GM21381 (cell line): ENCODE measurements at regions not wholly inside any gene's neighbourhood (a gene's known extent, or its start where the extent isn't known, plus 50 kb on each side); places are given as distances from the start of the nearest gene placed in this dataset.
"Not testable (repeated sequence)": the region's sequence is repeated elsewhere in the genome, so short reads cannot be mapped to it uniquely, and the experiment has no call there.

Source experiments
- ATAC-seq: cut with Tn5 transposase; IDR thresholded peaks from one replicate; pipeline ENCODE4 v1.9.1; 2021; ENCODE audit warnings: mild to moderate bottlenecking, moderate library complexity; ENCODE audit not compliant: unreplicated experiment

DNA sequence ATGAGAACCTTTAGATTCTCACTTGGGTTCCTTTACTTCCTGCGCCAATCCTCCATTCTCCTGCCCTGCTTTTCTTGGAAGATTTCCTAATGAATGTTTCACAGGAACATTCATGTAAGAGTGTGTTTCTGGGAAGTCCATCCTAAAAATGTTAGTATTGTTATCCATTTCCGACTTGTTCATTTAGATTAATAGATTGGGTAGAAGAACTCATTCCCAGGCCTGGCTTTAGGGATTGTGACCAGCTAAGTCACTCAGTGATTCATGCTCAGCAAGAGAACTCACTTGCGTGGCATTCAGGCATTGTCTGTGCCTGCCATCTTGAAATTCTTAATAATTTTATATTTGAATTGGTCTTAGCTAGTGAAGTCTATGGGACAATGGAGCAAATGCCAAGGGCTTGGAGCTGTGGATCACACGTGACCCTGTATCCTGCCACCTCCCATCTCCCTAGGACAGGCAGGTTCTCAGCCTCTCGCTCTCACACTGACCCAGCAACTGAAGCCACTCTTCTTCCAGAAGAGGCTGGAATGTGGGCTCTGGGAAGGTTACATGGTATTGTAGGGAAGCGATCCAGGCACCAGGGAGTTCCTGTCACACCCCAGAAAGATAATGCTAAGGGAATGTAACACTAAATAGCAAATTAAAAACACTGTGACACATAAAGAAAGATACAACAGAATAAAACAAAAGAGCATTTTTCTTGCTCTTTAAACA lies 562.1 kb downstream of the TMA16 start:
- ATAC-seq, result no peak

- no peak for ATAC-seq
These were observed 564.4 kb downstream of the TMA16 start for GRCh38 chr4:164058776-164059445.

DNA sequence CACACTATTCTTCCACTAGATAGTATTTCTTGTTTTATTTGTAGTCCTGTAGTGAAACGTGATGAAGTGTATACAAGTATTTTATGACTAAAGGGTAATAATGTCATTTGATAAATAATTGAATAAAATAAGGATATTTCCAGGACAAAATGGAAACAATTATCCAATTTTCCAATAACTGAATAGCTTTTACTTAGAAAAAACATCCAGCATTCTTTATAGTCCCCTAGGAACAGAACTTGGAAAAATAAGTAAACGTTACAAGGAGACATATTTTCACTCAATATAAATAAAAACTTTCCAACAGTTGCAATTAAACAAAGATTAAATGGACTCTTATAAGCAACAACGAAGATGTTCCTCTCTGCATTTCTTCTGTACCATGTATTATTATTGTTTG lies 566.0 kb downstream of the TMA16 start:
- ATAC-seq, result no peak

GRCh38 chr4:164068392-164068791 lies 573.9 kb downstream of the TMA16 start:
- ATAC-seq, result no peak

GRCh38 chr4:164070625-164071024 lies 576.1 kb downstream of the TMA16 start:
- ATAC-seq, result no peak

DNA sequence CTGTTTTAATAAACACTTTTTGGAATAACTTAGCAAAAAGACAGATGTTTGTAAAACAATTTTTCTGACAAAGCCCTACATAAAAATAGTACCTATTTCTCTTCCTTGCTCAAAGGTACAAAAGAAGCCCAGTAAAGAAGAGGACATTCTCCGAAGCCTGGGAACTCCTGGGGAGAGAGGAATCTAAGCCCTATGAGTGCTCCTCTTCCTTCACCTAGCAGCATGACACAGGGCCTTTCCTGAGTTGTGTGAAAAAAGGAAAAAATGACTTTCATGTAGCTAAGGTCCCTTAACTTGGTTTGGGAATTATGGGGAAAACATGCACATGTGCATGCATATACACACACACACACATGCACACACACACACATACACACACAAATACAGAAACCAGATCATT lies 586.9 kb downstream of the TMA16 start:
- ATAC-seq, result no peak

- ATAC-seq, result no peak
These were observed 587.3 kb downstream of the TMA16 start for GRCh38 chr4:164081801-164082200.

GRCh38 chr4:164087733-164088132 lies 593.2 kb downstream of the TMA16 start:
- ATAC-seq, result no peak

DNA sequence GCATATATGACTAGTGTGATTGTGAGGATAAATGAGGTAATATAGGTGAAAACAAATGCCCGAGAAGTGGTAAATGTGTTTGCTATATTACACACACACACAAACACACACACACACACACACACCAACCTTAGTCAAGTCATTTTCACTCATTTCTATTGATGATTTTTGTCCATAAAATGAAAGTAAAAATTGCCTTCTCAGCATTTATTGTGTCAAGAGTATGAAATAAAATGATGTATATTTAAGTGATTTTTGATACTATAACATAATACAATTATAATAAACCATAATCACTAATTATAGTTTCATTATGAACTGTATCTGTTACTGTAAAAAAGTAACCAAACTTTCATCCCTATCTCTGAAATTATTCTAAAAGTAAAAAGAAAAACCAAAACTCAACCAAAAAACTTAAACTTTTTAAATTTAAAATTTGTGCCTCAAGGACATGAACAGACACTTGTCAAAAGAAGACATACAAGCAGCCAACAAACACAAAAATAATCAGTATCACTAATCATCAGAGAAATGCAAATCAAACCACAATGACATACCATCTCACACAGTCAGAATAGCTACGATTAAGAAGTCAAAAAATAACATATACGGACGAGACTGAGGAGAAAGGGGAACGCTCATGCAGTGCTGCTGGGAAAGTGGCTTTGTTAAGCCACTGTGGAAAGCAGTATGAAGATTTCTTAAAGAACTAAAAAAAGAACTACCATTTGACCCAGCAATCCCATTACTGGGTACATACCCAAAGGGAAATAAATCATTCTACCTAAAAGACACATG lies 601.0 kb downstream of the TMA16 start:
- no peak for ATAC-seq

GRCh38 chr4:164096766-164097518 lies 602.5 kb downstream of the TMA16 start:
- no peak for ATAC-seq

DNA sequence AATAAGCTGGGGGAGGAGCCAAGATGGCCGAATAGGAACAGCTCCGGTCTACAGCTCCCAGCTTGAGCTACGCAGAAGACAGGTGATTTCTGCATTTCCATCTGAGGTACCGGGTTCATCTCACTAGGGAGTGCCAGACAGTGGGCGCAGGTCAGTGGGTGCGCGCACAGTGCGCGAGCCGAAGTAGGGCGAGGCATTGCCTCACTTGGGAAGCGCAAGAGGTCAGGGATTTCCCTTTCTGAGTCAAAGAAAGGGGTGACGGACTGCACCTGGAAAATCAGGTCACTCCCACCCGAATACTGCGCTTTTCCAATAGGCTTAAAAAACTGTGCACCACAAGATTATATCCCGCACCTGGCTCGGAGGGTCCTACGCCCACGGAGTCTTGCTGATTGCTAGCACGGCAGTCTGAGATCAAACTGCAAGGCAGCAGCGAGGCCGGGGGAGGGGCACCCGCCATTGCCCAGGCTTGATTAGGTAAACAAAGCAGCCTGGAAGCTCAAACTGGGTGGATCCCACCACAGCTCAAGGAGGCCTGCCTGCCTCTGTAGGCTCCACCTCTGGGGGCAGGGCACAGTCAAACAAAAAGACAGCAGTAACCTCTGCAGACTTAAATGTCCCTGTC lies 606.4 kb downstream of the TMA16 start:
- ATAC-seq, result not testable (repeated sequence)

DNA sequence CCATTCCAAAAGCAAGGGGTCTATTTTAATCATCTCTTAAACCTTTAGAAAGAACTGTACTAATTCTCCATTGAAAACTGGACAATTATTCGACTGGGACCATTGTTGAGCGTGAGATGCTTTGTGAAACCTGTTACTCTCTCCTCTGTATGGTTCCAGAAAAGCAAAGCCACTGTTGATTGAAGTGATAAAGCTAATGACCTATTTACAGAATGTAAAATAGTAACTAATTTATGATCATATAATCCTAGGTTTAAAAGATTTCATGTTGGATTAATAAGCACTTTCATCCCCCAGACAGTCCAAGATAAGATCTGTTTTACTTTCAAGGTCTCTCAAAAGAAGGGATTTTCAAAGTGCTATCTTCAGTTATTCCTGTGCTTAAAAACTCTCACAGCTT lies 614.5 kb downstream of the TMA16 start:
- no peak for ATAC-seq

- no peak for ATAC-seq
These were observed 615.0 kb downstream of the TMA16 start for GRCh38 chr4:164109503-164109902.

DNA sequence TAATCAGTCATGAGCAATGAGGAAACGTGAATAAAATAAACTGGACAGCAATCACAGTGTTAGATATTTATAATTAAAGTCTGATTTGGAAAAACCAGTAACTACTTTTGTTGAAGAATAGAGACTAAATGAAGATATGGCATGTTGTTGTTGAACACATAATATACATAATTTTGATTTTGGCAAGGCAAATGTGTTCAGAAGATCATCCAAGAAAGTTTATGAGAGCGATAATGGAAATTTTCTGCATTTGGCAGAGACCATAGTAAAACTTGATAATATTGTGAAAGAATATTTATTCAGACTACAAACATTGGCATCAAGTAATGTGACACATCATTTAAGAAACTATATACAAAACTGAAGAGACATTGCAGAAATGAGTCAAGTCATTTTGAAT lies 620.7 kb downstream of the TMA16 start:
- no peak for ATAC-seq

DNA sequence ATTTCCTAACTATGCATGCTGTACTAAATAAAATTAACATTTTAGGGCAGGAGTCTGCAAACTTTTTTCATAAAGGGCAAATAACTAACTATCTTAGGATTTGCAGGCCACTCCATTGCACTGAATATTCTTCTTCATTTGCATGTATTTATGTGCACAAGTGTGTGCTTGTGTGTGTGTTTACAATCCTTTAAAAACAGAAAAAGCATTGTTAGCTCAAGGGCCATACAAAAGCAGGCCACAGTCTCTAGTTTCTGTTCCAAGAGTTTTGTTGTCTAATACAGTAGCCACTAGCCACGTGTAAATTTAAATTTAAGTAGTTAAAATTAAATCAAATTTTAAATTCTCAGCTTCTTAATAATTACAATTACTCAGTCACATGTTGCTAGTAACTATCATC lies 621.8 kb downstream of the TMA16 start:
- no peak for ATAC-seq

DNA sequence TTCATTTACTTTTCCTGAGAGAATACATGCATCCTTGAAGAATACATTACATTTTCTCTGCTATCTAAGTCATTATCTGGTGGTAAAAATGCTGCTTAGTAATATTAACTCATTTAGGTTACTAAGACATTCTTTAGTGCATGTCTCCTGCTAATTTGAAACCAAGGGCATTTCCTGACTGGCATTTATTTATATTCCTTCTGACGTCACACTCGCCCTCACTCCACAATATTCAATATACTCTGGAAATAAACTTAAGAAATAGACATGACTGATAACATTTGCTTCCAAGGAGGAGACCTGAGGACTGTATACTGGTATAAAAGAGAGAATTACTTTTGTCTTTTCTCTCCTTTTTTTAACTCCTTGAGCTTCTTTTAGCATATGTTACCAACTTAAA lies 619.5 kb upstream of the SMIM31 start:
- ATAC-seq, result no peak

DNA sequence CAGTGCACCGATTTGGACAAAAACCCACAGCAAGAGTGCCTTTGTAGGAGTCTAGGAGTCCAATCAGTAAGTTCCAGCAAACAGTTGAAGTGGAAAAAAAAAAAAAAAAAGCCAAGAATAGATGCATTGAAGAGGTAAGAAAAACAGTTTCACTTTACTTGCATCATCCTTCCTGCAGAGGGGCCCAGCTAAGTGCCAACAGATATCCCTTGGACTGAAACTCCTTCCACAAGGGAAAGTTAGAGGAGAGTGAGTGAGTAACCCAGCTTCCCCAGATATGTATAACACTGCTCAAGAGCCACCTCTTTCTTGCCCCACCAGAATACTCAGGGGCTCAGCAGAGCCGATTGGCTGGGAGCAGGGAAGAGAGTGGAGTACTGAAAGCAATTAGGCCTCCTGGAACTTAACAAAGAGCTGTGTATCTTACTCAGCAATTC lies 617.7 kb upstream of the SMIM31 start:
- ATAC-seq, result no peak

- no peak for ATAC-seq
These were observed 615.4 kb upstream of the SMIM31 start for GRCh38 chr4:164138521-164138920.

- ATAC-seq, result no peak
These were observed 614.6 kb upstream of the SMIM31 start for GRCh38 chr4:164139291-164139690.

DNA sequence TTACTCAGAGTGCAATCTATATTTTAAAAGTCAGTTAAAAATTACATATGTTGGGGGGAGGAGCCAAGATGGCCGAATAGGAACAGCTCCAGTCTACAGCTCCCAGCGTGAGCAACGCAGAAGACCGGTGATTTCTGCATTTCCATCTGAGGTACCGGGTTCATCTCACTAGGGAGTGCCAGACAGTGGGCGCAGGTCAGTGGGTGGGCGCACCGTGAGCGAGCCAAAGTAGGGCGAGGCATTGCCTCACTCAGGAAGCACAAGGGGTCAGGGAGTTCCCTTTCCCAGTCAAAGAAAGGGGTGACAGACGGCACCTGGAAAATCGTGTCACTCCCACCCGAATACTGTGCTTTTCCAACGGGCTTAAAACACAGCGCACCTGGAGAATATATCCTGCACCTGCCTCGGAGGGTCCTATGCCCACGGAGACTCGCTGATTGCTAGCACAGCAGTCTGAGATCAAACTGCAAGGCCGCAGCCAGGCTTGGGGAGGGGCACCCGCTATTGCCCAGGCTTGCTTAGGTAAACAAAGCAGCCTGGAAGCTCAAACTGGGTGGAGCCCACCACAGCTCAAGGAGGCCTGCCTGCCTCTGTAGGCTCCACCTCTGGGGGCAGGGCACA lies 612.1 kb upstream of the SMIM31 start:
- not testable (repeated sequence) for ATAC-seq
